ENCODE measurements at regions not wholly inside any gene's neighbourhood (a gene's known extent, or its start where the extent isn't known, plus 50 kb on each side); places are given as distances from the start of the nearest gene placed in this dataset.

DNA sequence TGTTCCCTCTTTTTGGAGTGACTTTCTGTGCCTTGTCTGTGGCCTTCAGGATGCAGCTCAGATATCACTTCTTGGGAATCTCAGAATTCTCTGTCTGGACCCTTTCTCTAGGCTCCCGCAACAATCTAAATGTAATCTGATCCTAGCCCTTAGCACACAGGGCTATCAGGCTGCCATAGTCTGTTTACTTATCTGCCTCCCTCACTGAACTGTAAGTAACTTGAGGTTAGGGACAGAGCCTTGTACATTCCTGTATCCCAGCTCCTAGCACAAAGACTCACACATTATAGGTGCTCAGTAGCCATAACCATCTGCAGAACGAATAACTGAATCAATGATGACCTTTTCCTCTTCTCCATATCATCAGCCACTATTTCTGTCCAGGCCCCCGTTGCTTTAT lies 69.5 kb downstream of the RTL9 start:
- ChIA-PET POLR2A (no interaction called here), CTCF (no interaction called here)

DNA sequence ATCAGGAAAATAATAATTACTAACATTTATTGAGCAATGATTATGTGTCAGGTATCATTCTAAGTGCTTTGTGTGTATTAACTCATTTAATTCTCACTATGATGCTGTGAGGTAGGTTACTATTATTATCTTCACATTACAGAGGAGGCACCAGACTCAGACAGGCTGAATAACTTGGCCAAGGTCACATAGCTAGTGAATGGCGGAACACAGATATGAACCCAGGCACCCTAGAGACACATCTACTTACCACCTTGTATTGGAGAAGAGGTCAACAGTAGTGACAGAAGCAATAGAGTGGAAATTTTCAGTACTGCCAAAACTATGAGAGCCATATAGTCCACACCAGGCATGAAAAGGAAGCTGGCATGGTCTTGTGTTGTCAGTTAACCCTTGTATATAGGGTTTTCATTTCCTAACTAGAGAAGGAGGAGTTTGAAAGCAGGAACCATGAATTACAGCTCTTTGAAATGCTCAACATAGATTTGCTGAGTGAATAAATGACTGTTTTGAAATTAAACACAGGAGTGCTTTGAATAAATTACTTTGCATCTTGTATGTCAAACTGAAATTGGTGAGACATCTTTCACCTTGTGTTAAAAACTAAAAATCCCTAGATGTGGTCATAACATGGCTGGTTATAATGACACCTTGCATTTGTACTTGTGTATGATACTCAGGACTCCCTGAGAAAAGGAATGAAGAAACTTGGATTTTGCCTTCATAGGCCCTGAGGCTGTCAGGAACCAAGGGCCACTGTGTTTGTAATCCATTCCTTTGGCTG lies 71.8 kb downstream of the RTL9 start:
- ChIA-PET CTCF (no interaction called here), POLR2A (no interaction called here)

DNA sequence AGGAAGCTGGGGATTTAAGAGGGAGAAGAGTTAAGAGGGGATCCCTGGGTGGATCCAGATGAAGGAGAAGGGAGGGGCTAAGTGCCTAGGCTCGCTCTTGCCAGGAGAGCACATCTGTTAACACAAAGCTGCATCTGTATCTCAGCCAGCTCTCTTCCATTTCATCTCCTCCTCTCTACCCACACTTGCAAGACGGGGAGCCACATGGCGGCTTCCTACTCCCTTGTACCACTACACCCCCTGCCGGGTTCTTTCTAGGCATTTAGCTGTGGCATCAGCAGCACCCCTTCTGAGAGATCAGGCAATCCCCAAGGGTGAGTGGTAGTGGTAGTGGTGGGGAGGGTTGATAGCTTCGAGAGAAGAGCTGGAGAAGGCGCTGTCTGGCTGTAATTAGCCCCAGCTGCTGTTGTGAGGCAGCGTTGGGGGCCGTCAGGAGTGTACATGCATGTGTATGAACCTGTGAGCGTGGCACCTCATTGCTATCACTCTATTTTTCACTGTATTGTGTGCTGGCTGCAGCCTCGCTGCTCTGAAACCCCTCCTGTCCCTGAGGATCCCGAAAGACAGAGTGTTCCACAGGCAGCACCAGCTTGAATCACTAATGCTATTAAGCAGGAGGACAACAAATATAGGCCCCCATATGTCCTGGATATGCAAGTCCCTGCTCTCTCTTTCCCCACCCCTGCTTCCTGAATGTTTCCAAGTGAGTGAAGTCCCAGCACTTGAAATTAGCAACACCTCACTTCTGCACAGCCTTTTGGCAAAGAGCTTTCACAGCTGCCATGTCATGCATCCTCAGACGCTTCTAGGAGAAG lies 73.7 kb downstream of the RTL9 start:
- POLR2A ChIA-PET = no interaction called here
- CTCF ChIA-PET = no interaction called here

- POLR2A ChIA-PET = no interaction called here
Observed at GRCh38 chrX:110432906-110433215, 74.2 kb downstream of the RTL9 start.

DNA sequence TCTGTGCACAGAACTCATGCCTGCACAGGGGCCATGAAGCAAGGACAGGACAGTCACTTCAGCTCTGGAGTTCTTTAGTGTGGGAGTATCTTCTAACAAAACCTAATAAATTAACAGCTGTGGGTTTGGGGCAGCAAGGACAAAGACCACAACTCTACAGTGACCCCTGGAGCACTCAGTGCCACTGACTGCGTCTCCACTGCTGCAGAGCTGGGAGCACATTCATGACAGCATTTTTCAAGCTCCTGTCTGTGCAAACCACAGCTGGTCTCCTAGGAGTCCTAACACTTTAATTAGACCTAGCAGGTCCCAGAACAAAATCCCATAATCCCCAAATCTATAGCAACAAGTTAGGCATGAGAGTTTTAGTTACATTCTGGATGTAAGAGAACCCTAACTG lies 76.5 kb downstream of the RTL9 start:
- CTCF ChIA-PET = interaction anchor here (0.6 kb wide), 1 partner anchor 464 kb away, joined by 3 read pairs; no protein-coding TSS in a partner anchor
- POLR2A ChIA-PET = no interaction called here

More at GRCh38 chrX:110432906-110433215, 74.2 kb downstream of the RTL9 start:
- CTCF ChIA-PET = no interaction called here

GRCh38 chrX:110436523-110436922 lies 77.9 kb downstream of the RTL9 start:
- ChIA-PET POLR2A (no interaction called here), CTCF (no interaction called here)

DNA sequence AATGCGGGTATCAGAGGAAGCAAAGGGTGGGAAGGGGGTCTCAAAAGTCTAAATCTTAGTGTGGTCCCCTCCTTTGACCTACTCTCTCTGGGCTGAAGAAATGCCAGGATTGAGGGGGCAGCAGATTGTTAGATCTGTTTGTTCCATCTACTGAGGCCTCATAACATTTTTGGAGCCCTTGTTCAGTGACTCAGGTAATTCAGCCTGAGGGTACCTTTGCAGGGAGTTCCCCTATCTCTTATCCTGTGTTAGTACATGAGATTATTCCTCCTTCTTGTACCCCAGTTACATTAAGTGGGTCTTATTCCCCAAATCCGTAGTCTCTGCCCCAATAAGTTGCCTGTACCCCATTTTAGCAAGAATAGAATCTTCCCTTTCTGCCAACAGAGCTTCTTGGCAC lies 79.0 kb downstream of the RTL9 start:
- ChIA-PET CTCF (no interaction called here), POLR2A (no interaction called here)

GRCh38 chrX:110440016-110440805 lies 81.6 kb downstream of the RTL9 start:
- ChIA-PET POLR2A (no interaction called here), CTCF (interaction anchor here (1.1 to 1.3 kb wide), 2 partner anchors 27 to 280 kb away, joined by 3 read pairs; no protein-coding TSS in a partner anchor)

DNA sequence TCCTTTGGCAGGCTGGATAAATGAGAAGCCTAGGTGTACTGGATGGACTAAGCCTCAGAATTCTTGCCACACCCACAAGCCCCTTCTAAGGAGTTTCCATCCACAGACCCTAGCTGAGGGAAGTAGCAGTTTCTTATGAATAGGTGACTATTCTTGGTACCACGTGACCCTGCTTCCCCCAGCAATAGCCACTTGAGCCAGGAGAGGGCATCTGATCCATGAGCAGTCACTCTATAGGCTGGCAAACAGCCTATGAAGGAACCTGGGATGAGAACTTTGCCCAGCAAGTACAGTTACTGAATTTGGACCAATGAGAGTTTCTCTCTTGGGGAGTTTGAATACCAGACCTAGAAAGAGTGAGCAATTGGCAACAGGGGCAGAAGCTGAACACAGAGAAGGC lies 84.0 kb downstream of the RTL9 start:
- POLR2A ChIA-PET = no interaction called here
- CTCF ChIA-PET = no interaction called here

DNA sequence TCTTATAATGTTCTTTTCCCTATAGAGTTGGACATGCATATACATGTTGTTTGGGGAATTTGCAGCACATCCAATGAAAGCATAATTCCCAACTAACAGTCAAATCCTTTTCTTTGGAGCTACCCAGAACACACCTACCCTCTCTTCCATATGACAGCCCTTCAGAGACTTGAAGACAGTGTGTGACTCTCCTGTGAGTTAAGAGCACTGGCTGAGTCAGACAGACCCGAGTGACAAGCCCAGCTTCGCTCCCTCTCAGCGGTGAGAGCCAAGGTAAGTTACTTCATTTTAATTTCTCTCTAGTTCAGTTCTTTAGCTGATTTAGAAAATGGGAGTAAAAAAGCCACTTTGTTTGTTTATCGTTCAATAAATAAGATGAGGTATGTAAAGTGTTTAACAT lies 86.3 kb downstream of the RTL9 start:
- POLR2A ChIA-PET = no interaction called here

DNA sequence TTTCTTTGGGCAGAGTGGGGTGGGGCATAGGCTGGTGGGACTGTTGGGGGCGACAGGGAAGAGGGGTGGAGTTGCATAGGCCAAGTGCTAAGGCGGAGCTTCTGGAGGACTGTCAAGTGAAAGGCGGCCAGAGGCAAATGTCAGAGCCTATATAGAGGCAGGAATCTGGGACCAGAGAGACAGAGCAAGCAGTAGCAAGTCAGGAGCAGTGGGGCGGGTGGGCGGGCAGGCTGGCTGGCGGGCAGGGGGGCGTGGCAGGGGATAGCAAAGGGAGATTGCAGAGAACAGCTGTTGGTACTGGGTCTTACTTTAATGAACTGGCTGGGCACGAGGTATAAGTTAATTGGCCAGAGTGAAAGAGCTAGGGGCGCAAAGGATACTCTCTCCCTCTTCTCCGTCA lies 89.8 kb downstream of the RTL9 start:
- CTCF ChIA-PET = no interaction called here
- POLR2A ChIA-PET = no interaction called here

More for the DNA sequence above, 86.3 kb downstream of the RTL9 start:
- CTCF ChIA-PET = no interaction called here

- CTCF ChIA-PET = interaction anchor here (1.4 kb wide), 1 partner anchor 398 kb away, joined by 4 read pairs; no protein-coding TSS in a partner anchor
- POLR2A ChIA-PET = no interaction called here
Observed at GRCh38 chrX:110449312-110449711, 90.7 kb downstream of the RTL9 start.

- POLR2A ChIA-PET = no interaction called here
Observed at GRCh38 chrX:110450050-110450449, 91.4 kb downstream of the RTL9 start.

DNA sequence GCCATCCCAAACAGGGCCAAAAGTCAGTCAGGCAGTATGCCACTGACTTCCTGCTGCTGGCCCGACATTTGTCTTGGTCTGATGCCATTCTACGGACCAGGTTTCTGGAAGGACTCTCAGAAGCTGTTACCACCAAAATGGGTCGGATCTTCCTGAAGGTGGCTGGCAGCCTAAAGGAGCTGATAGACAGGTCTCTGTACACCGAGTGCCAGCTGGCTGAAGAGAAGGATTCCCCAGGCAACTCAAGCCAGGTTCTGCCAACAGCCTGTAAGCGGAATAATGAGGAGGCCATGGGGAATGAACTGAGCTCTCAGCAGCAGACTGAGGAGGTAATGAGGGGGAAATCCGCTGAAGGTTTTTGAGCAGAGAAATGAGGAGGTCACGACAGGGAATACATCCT lies 95.7 kb downstream of the RTL9 start:
- POLR2A ChIA-PET = no interaction called here
- CTCF ChIA-PET = no interaction called here

More at GRCh38 chrX:110450050-110450449, 91.4 kb downstream of the RTL9 start:
- CTCF ChIA-PET = interaction anchor here (1.4 kb wide), 1 partner anchor 397 kb away, joined by 4 read pairs; no protein-coding TSS in a partner anchor

- ChIA-PET POLR2A (no interaction called here), CTCF (no interaction called here)
Observed at GRCh38 chrX:110462957-110463356, 104.3 kb downstream of the RTL9 start.

GRCh38 chrX:110466790-110467189 lies 108.1 kb downstream of the RTL9 start:
- CTCF ChIA-PET = no interaction called here
- POLR2A ChIA-PET = no interaction called here

- ChIA-PET POLR2A (no interaction called here), CTCF (no interaction called here)
Observed at GRCh38 chrX:110472265-110472664, 113.6 kb downstream of the RTL9 start.

- ChIA-PET CTCF (no interaction called here), POLR2A (no interaction called here)
Observed at GRCh38 chrX:110477593-110478228, 119.1 kb downstream of the RTL9 start.

GRCh38 chrX:110491846-110492620 lies 133.4 kb downstream of the RTL9 start:
- ChIA-PET POLR2A (no interaction called here), CTCF (no interaction called here)

- POLR2A ChIA-PET = no interaction called here
Observed at GRCh38 chrX:110504947-110505346, 146.3 kb downstream of the RTL9 start.

More at GRCh38 chrX:110504947-110505346, 146.3 kb downstream of the RTL9 start:
- CTCF ChIA-PET = no interaction called here

Measured in activated CD8-positive, alpha-beta memory T cell treated with anti-CD3 and anti-CD28 coated beads for 36 hours (primary cell).